Bronchial epithelial cell (primary cell): ENCODE measurements at regions not wholly inside any gene's neighbourhood (a gene's known extent, or its start where the extent isn't known, plus 50 kb on each side); places are given as distances from the start of the nearest gene placed in this dataset.

Experiments
- DNase-seq: peaks from one replicate; pipeline ENCODE4 v3.0.0-alpha.2; 2010; ENCODE audit warnings: low read depth
- FAIRE-seq: peaks from 2 replicates; lab custom pipeline; 2011; peaks lifted over from hg19 to GRCh38; lab: Jason Lieb, UNC
- H3K27me3 ChIP-seq: 2 replicates; pipeline ENCODE4 v1.5.1; 2011; ENCODE audit warnings: low read length; ENCODE audit not compliant: control insufficient read depth, insufficient read depth
- H3K36me3 ChIP-seq: 2 replicates; pipeline ENCODE4 v1.5.1; 2011; ENCODE audit warnings: low read length; ENCODE audit not compliant: control insufficient read depth, insufficient read depth
- H3K4me3 ChIP-seq: 2 replicates; pipeline ENCODE4 v1.5.1; 2011; ENCODE audit warnings: mild to moderate bottlenecking, low read depth, low read length, control low read depth
- CTCF ChIP-seq: IDR thresholded peaks from 2 replicates; pipeline ENCODE4 v1.5.1; 2011; ENCODE audit warnings: mild to moderate bottlenecking, moderate library complexity, low read length, control low read depth, inconsistent platforms; ENCODE audit not compliant: insufficient read depth, severe bottlenecking

- H3K27me3 ChIP-seq = no peaks in the 10 kb centered on the region
- DNase-seq (no peak), FAIRE-seq (no peak)
- no peak overlapping the region for H3K4me3 ChIP-seq
- no peak for TF ChIP-seq CTCF
- H3K36me3 ChIP-seq = no peaks in the 10 kb centered on the region
Observed at GRCh38 chr14:104438166-104438887, 141.2 kb upstream of the C14orf180 start.

DNA sequence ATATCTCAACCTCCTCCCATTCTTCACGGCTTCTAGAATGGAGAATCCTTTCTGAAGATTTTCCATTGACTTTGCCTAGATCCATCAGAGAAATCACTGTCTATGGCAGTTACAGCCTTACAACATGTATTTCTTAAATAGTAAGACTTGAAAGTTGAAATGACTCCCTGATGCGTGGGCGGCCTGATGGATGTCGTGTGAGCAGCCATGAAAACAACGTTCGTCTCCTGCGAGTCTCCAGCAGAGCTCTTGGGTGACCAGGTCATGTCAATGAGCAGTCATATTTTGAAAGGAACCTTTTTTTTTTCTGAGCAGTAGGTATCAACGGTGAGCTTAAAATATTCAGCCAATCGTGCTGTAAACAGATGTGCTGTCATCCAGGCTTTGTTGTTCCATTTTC lies 139.9 kb upstream of the C14orf180 start:
- FAIRE-seq (peak; percentile 47), DNase-seq (no peak)
- no peak for TF ChIP-seq CTCF
- H3K27me3 ChIP-seq = no peaks in the 10 kb centered on the region
- no peaks in the 10 kb centered on the region for H3K36me3 ChIP-seq
- no peak overlapping the region for H3K4me3 ChIP-seq

- DNase-seq (no peak), FAIRE-seq (no peak)
- Histone ChIP-seq H3K36me3 (no peaks in the 10 kb centered on the region), H3K4me3 (no peak overlapping the region), H3K27me3 (no peaks in the 10 kb centered on the region)
- TF ChIP-seq CTCF = no peak
Observed at GRCh38 chr14:104440297-104440956, 139.1 kb upstream of the C14orf180 start.

- H3K4me3 ChIP-seq = no peak overlapping the region
- DNase-seq (no peak), FAIRE-seq (no peak)
- H3K36me3 ChIP-seq = no peaks in the 10 kb centered on the region
- no peaks in the 10 kb centered on the region for H3K27me3 ChIP-seq
- no peak for TF ChIP-seq CTCF
Observed at GRCh38 chr14:104441275-104442106, 138.1 kb upstream of the C14orf180 start.

GRCh38 chr14:104442107-104442551 lies 137.4 kb upstream of the C14orf180 start:
- no peak for DNase-seq
- H3K36me3 ChIP-seq = no peaks in the 10 kb centered on the region
- no peaks in the 10 kb centered on the region for H3K27me3 ChIP-seq
- TF ChIP-seq CTCF = no peak
- FAIRE-seq = no peak
- H3K4me3 ChIP-seq = no peak overlapping the region
